ENCODE measurements at regions not wholly inside any gene's neighbourhood (a gene's known extent, or its start where the extent isn't known, plus 50 kb on each side); places are given as distances from the start of the nearest gene placed in this dataset.

GRCh38 chr3:159418571-159419526, 569.8 kb upstream of the IL12A start:
- Histone ChIP-seq H3K36me3 (no peaks in the 10 kb centered on the region), H3K4me1 (no peaks in the 10 kb centered on the region), H3K9me3 (no peaks in the 10 kb centered on the region), H3K4me3 (no peak overlapping the region), H3K27ac (no peak overlapping the region), H3K27me3 (no peaks in the 10 kb centered on the region)
- TF ChIP-seq POLR2A (IDR thresholded peaks at IDR 0.05), result no peak
- TF ChIP-seq CTCF (IDR thresholded peaks at IDR 0.05), result no peak
- WGBS (ENCODE audit: insufficient coverage, low coverage, low lambda C conversion rate, missing lambda C conversion rate), result 39% methylated on average over 4 of the region's 4 CpGs
- no peak for DNase-seq
- ATAC-seq, result no peak
- intact Hi-C loops (cut with DNase I), result no loop called here

- no peak for ATAC-seq
- no peak overlapping the region for H3K4me3 ChIP-seq
- H3K36me3 ChIP-seq, result no peaks in the 10 kb centered on the region
Observed at GRCh38 chr3:159429702-159430101, 558.9 kb upstream of the IL12A start.

GRCh38 chr3:159432682-159433340, 555.8 kb upstream of the IL12A start:
- no peak overlapping the region for H3K27ac ChIP-seq
- ATAC-seq (no peak), DNase-seq (no peak)
- no peak overlapping the region for H3K4me3 ChIP-seq
- intact Hi-C loops (cut with DNase I), result no loop called here
- 67% methylated on average over 4 of the region's 4 CpGs for WGBS (ENCODE audit: insufficient coverage, low coverage, low lambda C conversion rate, missing lambda C conversion rate)
- no peaks in the 10 kb centered on the region for H3K4me1 ChIP-seq
- H3K36me3 ChIP-seq, result no peaks in the 10 kb centered on the region
- no peaks in the 10 kb centered on the region for H3K9me3 ChIP-seq
- TF ChIP-seq CTCF (IDR thresholded peaks at IDR 0.05), result no peak
- no peak for TF ChIP-seq POLR2A (IDR thresholded peaks at IDR 0.05)
- no peaks in the 10 kb centered on the region for H3K27me3 ChIP-seq

More at GRCh38 chr3:159429702-159430101, 558.9 kb upstream of the IL12A start:
- TF ChIP-seq CTCF (IDR thresholded peaks at IDR 0.05), result no peak
- no peak for TF ChIP-seq POLR2A (IDR thresholded peaks at IDR 0.05)
- H3K27me3 ChIP-seq, result no peaks in the 10 kb centered on the region
- WGBS (ENCODE audit: insufficient coverage, low coverage, low lambda C conversion rate, missing lambda C conversion rate), result 72% methylated on average over 2 of the region's 2 CpGs
- no peak overlapping the region for H3K27ac ChIP-seq
- no peaks in the 10 kb centered on the region for H3K9me3 ChIP-seq
- no peak for DNase-seq
- intact Hi-C loops (cut with DNase I), result no loop called here
- no peaks in the 10 kb centered on the region for H3K4me1 ChIP-seq

- Histone ChIP-seq H3K4me1 (no peaks in the 10 kb centered on the region), H3K36me3 (no peaks in the 10 kb centered on the region), H3K27me3 (no peaks in the 10 kb centered on the region), H3K9me3 (no peaks in the 10 kb centered on the region), H3K4me3 (no peak overlapping the region), H3K27ac (no peak overlapping the region)
- WGBS (ENCODE audit: insufficient coverage, low coverage, low lambda C conversion rate, missing lambda C conversion rate), result 73% methylated on average over 4 of the region's 4 CpGs
- ATAC-seq (no peak), DNase-seq (no peak)
- TF ChIP-seq CTCF (IDR thresholded peaks at IDR 0.05), result no peak
- no peak for TF ChIP-seq POLR2A (IDR thresholded peaks at IDR 0.05)
- intact Hi-C loops (cut with DNase I), result no loop called here
Observed at GRCh38 chr3:159439346-159439745, 549.3 kb upstream of the IL12A start.
